Muscle of back (tissue), 3 donors: ENCODE measurements at regions not wholly inside any gene's neighbourhood (a gene's known extent, or its start where the extent isn't known, plus 50 kb on each side); places are given as distances from the start of the nearest gene placed in this dataset.

Source experiments
- DNase-seq, 3 donors: peaks; one replicate each; pipeline versions ENCODE4 v3.0.0 to v3.0.0-alpha.2; 2013

- peak in 2 of 3 donors; percentile 60 to 95 for DNase-seq
Observed at GRCh38 chr2:236871500-236872001, 214.1 kb upstream of the COPS8 start.

GRCh38 chr2:236872015-236872414 lies 213.7 kb upstream of the COPS8 start:
- no peak for DNase-seq

GRCh38 chr2:236872981-236873380 lies 212.7 kb upstream of the COPS8 start:
- DNase-seq = peak in 1 of 3 donors; percentile 43

GRCh38 chr2:236873636-236874035 lies 212.1 kb upstream of the COPS8 start:
- no peak for DNase-seq

DNA sequence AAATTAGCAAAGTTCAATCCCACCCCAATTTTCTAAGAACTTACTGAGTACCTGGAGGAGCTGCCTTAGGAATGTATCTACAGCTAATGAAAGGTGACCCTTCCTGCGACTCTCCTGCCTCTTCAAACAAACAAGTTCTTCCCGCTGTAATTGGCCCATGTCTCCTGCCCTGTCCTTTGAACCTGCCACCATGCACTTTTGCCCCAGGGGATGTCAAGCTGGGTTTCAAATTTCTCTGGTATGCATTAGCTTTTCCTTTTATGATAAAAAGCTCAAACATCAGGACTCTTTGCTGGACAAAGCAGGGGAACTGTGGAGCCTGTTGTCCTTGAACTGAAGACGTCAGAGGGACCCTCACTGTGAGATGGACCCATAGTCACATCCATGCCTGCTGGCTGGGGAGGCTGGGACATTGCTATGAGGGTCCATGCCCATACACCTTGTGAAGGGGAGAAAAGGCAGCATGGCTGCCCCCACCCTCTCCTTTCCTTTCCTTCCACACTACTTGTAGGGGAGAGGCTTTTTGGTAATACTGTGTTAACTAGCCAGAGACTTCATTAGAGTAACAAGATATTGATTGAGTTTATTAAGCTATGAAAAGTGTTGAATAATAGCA lies 210.7 kb upstream of the COPS8 start:
- no peak for DNase-seq

GRCh38 chr2:236875906-236876505 lies 209.7 kb upstream of the COPS8 start:
- no peak for DNase-seq

DNA sequence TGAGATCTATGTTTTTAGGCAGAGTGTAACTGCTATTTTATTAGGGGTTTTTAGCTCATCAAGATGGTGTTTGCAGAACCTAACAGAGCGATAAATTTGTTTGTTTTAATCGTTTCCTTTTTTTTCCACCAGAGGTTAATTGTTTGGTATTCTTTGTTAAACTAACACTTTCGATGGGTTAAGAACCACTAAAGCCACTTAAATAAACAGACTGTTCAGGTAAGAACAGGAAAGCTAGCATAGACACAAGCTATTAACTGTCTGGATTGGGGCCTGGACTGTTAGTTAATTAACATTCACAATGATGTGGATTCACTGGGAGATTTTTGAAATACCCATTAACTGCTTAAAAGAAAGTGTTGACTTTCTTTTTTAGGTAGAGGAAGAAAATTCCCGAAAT lies 209.0 kb upstream of the COPS8 start:
- DNase-seq = no peak

DNA sequence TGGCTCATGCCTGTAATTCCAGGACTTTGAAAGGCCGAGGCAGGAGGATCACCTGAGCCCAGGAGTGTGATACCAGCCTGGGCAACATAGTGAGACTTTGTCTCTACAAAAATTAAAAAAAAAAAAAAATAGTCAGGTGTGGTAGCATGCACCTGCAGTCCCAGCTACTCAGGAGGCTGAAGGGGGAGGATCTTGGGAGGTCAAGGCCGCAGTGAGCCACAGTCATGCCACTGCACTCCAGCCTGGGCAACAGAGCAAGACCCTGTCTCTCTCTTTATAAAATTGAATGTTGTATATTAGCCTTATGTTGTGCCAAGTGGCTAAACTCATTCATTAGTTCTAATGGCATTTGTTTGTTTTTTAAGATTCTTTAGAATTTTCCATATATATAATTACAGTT lies 207.7 kb upstream of the COPS8 start:
- DNase-seq = no peak

- DNase-seq = no peak
Observed at GRCh38 chr2:236879416-236879963, 206.2 kb upstream of the COPS8 start.

DNA sequence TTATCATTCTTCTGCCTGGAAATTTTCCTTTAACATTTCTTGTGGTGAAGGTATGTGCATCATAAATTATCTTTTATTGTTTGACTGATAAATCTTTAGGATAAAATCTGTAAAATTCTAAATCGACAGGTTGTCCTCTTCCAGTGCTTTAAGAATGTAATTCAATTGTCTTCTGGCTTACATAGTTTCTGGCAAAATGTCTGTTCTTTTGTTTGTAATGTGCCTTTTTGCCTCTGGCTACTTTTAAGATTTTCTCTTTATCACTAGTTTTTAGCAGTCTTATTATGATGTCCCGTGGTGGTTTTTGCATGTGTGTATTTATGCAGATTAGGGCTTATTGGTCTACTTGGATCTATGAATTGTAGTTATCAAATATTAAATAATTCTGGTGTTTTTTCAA lies 203.6 kb upstream of the COPS8 start:
- DNase-seq = no peak

GRCh38 chr2:236882930-236883329 lies 202.8 kb upstream of the COPS8 start:
- no peak for DNase-seq

- DNase-seq = no peak
Observed at GRCh38 chr2:236883819-236884218, 201.9 kb upstream of the COPS8 start.

- DNase-seq = no peak
Observed at GRCh38 chr2:236884569-236885175, 201.0 kb upstream of the COPS8 start.

DNA sequence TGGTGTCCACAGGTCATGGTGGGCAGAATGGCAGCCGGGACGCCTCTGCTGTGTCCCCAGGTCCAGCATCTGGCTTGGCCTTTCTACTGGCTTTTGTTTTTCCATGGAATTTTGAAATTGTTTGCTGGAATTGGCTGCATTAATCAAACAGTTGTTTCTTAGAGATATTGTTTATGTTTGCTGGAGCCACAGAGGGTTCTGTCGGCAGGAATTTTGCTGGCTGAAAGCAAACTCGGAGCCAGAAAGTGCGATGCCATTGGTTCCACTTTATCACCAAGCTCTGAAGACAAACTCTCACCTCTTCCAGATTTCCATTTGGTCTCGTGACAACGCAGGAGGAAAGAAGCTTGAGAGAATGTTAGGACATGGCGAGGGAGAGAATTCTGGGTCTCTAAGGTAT lies 199.2 kb upstream of the COPS8 start:
- no peak for DNase-seq

- peak; percentile 62 to 88 (median 80) for DNase-seq
Observed at GRCh38 chr2:236887531-236887930, 198.2 kb upstream of the COPS8 start.

GRCh38 chr2:236887953-236888793 lies 197.5 kb upstream of the COPS8 start:
- DNase-seq = no peak

- peak in 1 of 3 donors; percentile 47 for DNase-seq
Observed at GRCh38 chr2:236888794-236889780, 196.6 kb upstream of the COPS8 start.

DNA sequence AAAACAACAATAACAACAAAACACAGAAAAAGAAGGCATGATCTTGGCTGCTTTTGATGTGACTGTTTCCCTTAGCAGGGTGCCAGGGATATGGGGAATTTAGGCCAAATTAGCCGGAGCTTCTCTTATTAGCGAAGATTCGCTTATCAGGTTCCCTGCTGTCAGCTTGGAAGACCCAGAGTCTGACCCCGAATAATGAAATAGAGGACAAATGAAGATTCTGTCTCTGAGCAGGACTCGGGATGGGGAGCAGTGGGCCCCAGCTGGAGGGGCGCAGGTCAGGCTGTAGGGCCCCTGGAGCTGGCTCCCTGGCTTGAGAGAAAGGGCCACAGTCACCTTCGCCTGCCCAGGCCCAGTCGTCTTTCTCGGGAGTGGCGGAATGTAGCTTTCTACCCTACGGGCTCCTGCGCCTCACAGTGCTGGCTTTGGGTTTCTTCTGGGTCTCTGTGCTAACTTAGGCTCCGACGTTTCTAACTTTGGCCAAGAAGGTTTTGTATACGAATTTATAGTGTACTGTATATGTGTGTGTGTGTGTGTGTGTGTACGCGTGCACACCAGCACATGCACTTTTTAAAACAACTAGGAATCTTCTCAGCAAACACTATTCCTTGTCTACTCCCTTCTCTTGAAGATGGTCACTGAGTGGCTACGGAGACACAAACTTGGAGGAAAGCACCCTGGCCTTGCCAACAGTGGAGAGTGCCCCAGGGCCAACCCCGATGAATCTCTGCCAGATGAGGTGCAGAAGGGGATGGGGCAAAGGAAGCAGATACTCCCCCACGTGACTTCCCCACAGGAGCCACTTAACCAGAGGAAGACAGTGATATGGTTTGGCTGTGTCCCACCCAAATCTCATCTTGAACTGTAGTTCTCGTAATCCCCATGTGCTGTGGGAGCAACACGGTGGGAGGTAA lies 195.6 kb upstream of the COPS8 start:
- DNase-seq = no peak

- DNase-seq = no peak
Observed at GRCh38 chr2:236892721-236893120, 193.0 kb upstream of the COPS8 start.

GRCh38 chr2:236894791-236895190 lies 190.9 kb upstream of the COPS8 start:
- DNase-seq = no peak
